SU-DHL-6 (cell line): ENCODE measurements at regions not wholly inside any gene's neighbourhood (a gene's known extent, or its start where the extent isn't known, plus 50 kb on each side); places are given as distances from the start of the nearest gene placed in this dataset.

ENCODE experiments used
- EZH2phosphoT487 ChIP-seq: fragments of 200-600 bp; sonication (generic), shearing (Covaris generic); conservative IDR thresholded peaks from 2 replicates; pipeline ENCODE4 v1.6.1; 2018; ENCODE audit warnings: mild to moderate bottlenecking, antibody characterized with exemption, low read length, moderate library complexity, mixed read lengths
- TF ChIP-seq, protein P1 (sequence below): fragments of 200-600 bp; sonication (generic); IDR thresholded peaks from one replicate; pipeline ENCODE4 v1.5.1; 2017; ENCODE audit warnings: antibody characterized with exemption, mild to moderate bottlenecking, low read length, moderate library complexity; ENCODE audit not compliant: insufficient read depth, poor library complexity, severe bottlenecking

DNA sequence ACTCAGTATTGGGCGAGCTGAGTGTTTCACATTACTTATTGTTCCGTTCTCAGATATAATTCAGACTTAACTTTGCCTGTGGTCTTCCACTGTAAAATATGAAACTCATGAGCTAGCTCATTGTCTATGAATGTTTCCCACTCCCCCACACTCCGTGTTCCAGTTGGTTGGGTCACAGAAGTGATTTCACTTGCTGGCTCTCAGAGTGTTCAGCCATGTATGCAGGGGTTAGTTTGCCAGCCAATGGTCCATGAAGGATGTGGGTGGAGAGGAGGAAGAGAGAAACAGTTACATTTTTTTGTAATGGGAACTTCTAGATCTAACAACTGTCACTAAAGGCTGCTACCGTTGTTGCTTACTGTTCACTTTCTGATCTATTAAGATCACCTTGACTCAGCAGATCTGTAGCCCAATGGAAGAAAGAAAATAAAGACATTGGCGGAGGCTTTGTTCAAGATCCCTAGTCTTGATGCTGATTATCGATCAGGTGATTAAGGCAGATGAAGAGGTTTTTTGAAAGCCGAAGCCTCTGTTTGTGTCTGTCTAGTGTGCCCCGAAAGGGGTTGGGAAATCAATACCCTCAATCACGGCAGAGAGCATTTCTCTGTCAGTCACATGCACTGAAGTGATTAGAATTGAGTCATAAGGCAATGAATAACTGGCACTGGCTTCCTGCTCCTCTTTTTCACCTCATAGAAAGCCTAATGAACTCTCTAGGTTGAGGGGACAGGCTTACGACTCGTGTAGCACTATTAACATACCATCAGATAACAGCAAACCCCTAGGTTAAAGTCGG, 279.7 kb upstream of the FIGN start:
- no peak for TF ChIP-seq EZH2phosphoT487
- TF ChIP-seq, protein P1, sequence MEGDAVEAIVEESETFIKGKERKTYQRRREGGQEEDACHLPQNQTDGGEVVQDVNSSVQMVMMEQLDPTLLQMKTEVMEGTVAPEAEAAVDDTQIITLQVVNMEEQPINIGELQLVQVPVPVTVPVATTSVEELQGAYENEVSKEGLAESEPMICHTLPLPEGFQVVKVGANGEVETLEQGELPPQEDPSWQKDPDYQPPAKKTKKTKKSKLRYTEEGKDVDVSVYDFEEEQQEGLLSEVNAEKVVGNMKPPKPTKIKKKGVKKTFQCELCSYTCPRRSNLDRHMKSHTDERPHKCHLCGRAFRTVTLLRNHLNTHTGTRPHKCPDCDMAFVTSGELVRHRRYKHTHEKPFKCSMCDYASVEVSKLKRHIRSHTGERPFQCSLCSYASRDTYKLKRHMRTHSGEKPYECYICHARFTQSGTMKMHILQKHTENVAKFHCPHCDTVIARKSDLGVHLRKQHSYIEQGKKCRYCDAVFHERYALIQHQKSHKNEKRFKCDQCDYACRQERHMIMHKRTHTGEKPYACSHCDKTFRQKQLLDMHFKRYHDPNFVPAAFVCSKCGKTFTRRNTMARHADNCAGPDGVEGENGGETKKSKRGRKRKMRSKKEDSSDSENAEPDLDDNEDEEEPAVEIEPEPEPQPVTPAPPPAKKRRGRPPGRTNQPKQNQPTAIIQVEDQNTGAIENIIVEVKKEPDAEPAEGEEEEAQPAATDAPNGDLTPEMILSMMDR = no peak
